ENCODE measurements at regions not wholly inside any gene's neighbourhood (a gene's known extent, or its start where the extent isn't known, plus 50 kb on each side); places are given as distances from the start of the nearest gene placed in this dataset.

GRCh38 chr1:201589186-201589585 lies 50.3 kb downstream of the NAV1 start:
- H3K4me1 ChIP-seq (ENCODE audit: control insufficient read depth in 1 of 2, insufficient read depth in 2 of 2, low read depth in 1 of 2, low read length in 1 of 2), result peaks cover 30 to 56% of the 10 kb centered on the region in 2 experiments
- POLR2A ChIA-PET, result no interaction called here
- TF ChIP-seq FOSL2 (IDR thresholded peaks at IDR 0.05; ENCODE audit: borderline replicate concordance, low read depth), result no peak
- TF ChIP-seq PBX3 (IDR thresholded peaks at IDR 0.05), result no peak
- TF ChIP-seq IRF3 (IDR thresholded peaks at IDR 0.05; ENCODE audit: low read depth, low read length), result no peak
- no peak for TF ChIP-seq EP300 (IDR thresholded peaks at IDR 0.05; ENCODE audit: borderline replicate concordance in 1 of 2, low read depth in 1 of 2, low read length in 1 of 2)
- TF ChIP-seq JUND (IDR thresholded peaks at IDR 0.05), result no peak
- TF ChIP-seq RXRA (IDR thresholded peaks at IDR 0.05; ENCODE audit: borderline replicate concordance, low read depth), result no peak
- no peak for TF ChIP-seq MEF2A (IDR thresholded peaks at IDR 0.05; ENCODE audit: borderline replicate concordance, low read depth)
- no peak for TF ChIP-seq GATA2 (CRISPR knock-in tag; IDR thresholded peaks at IDR 0.05)
- TF ChIP-seq TEAD4 (IDR thresholded peaks at IDR 0.05; ENCODE audit: borderline replicate concordance, insufficient read depth), result no peak
- H3K36me3 ChIP-seq (replicated peaks in 1 of 2; ENCODE audit: control insufficient read depth in 1 of 2, insufficient read depth in 2 of 2, low read length in 1 of 2), result peaks cover 13 to 53% of the 10 kb centered on the region in 2 experiments
- no peaks in the 10 kb centered on the region for H3K9me3 ChIP-seq
- CTCF ChIA-PET, result no interaction called here
- H3K4me2 ChIP-seq, result no peak overlapping the region
- H3K27me3 ChIP-seq (ENCODE audit: insufficient read depth), result no peaks in the 10 kb centered on the region
- H3K9me2 ChIP-seq, result no peaks in the 10 kb centered on the region
- H3K9ac ChIP-seq, result no peak overlapping the region
- H3K79me2 ChIP-seq (ENCODE audit: insufficient read depth), result peaks cover 88% of the 10 kb centered on the region
- 87% methylated on average over 3 of the region's 3 CpGs for WGBS (ENCODE audit: low lambda C conversion rate)
- H3K27ac ChIP-seq (ENCODE audit: low read depth in 2 of 2, low read length in 1 of 2), result peak overlapping the region in 1 of 2 experiments; percentile 98; a peak in 1 of 4 replicates
- H3F3A ChIP-seq (replicated peaks; ENCODE audit: insufficient read depth), result peaks cover 89% of the 10 kb centered on the region
- H3K4me3 ChIP-seq (ENCODE audit: low read depth in 2 of 2, low read length in 1 of 2), result no peak overlapping the region
- no peak overlapping the region for H2AFZ ChIP-seq (ENCODE audit: low read depth)
- no peak for DNase-seq
- H4K20me1 ChIP-seq (ENCODE audit: insufficient read depth), result peaks cover 6% of the 10 kb centered on the region

GRCh38 chr1:201590474-201590873 lies 51.5 kb downstream of the NAV1 start:
- Histone ChIP-seq H3K4me2 (no peak overlapping the region), H3K36me3 (replicated peaks in 1 of 2; ENCODE audit: control insufficient read depth in 1 of 2, insufficient read depth in 2 of 2, low read length in 1 of 2) (peaks cover 15 to 65% of the 10 kb centered on the region in 2 experiments), H3K4me1 (ENCODE audit: control insufficient read depth in 1 of 2, insufficient read depth in 2 of 2, low read depth in 1 of 2, low read length in 1 of 2) (peaks cover 35 to 47% of the 10 kb centered on the region in 2 experiments), H3F3A (replicated peaks; ENCODE audit: insufficient read depth) (peaks cover 76% of the 10 kb centered on the region), H3K79me2 (ENCODE audit: insufficient read depth) (peaks cover 90% of the 10 kb centered on the region), H3K27ac (ENCODE audit: low read depth in 2 of 2, low read length in 1 of 2) (peak overlapping the region in 1 of 2 experiments; percentile 98; a peak in 1 of 4 replicates), H2AFZ (ENCODE audit: low read depth) (no peak overlapping the region), H4K20me1 (ENCODE audit: insufficient read depth) (peaks cover 17% of the 10 kb centered on the region), H3K9me3 (no peaks in the 10 kb centered on the region), H3K27me3 (ENCODE audit: insufficient read depth) (no peaks in the 10 kb centered on the region), H3K9ac (no peak overlapping the region), H3K9me2 (no peaks in the 10 kb centered on the region), H3K4me3 (ENCODE audit: low read depth in 2 of 2, low read length in 1 of 2) (no peak overlapping the region)
- TF ChIP-seq FOSL2 (IDR thresholded peaks at IDR 0.05; ENCODE audit: borderline replicate concordance, low read depth) (no peak), JUND (IDR thresholded peaks at IDR 0.05) (no peak), NFIC (IDR thresholded peaks at IDR 0.05; ENCODE audit: borderline replicate concordance) (no peak), GABPA (IDR thresholded peaks at IDR 0.05; ENCODE audit: low read depth) (no peak)
- CTCF ChIA-PET, result interaction anchor here (1.0 to 1.4 kb wide), 3 partner anchors 65 to 119 kb away, joined by 3 to 5 read pairs (median 3); no protein-coding TSS in a partner anchor
- WGBS (ENCODE audit: low lambda C conversion rate), result 93% methylated on average over 10 of the region's 10 CpGs
- POLR2A ChIA-PET, result no interaction called here
- DNase-seq, result no peak
